H1 (cell line): ENCODE measurements at regions not wholly inside any gene's neighbourhood (a gene's known extent, or its start where the extent isn't known, plus 50 kb on each side); places are given as distances from the start of the nearest gene placed in this dataset.

Experiments used
- CTCF ChIA-PET: fragments of 300-600 bp; sonication (Branson Sonifier 250); formaldehyde crosslinking; loops from one replicate; lab custom pipeline; 2021; ENCODE audit not compliant: partially characterized antibody; lab: Charles Lee
- POLR2A ChIA-PET: fragments of 300-600 bp; sonication (Branson Sonifier 250); formaldehyde crosslinking; loops from one replicate; lab custom pipeline; 2021; ENCODE audit warnings: inconsistent platforms; ENCODE audit not compliant: partially characterized antibody; lab: Charles Lee
- DNase-seq, 2 experiments: peaks; one replicate each; pipeline versions ENCODE4 v3.0.0 to v3.0.0-alpha.2; 2010 to 2022; ENCODE audit warnings: low spot score in 2 of 2, low read depth in 1 of 2, mixed read lengths in 1 of 2
- FAIRE-seq: peaks from 2 replicates; lab custom pipeline; 2011; peaks lifted over from hg19 to GRCh38; lab: Jason Lieb, UNC
- H2AFZ ChIP-seq: 2 replicates; pipeline ENCODE4 v1.8.1; 2012; ENCODE audit warnings: low read length, inconsistent platforms
- H2AK5ac ChIP-seq: 2 replicates; pipeline ENCODE4 v1.6.1; 2013; ENCODE audit warnings: low read depth, low read length
- H2BK120ac ChIP-seq: replicated peaks from 2 replicates; pipeline ENCODE3; 2013; ENCODE audit warnings: low read depth, low read length, inconsistent platforms
- H2BK12ac ChIP-seq: 2 replicates; pipeline ENCODE4 v1.6.1; 2013; ENCODE audit warnings: low read depth, low read length
- H2BK15ac ChIP-seq: 2 replicates; pipeline ENCODE4 v1.6.1; 2013; ENCODE audit warnings: low read length
- H2BK20ac ChIP-seq: 2 replicates; pipeline ENCODE4 v1.6.1; 2013; ENCODE audit warnings: low read length
- H2BK5ac ChIP-seq: 2 replicates; pipeline ENCODE4 v1.6.1; 2013; ENCODE audit warnings: low read depth, low read length
- H3K14ac ChIP-seq: 2 replicates; pipeline ENCODE4 v1.6.1; 2013; ENCODE audit warnings: inconsistent platforms; ENCODE audit not compliant: insufficient read length
- H3K18ac ChIP-seq: 2 replicates; pipeline ENCODE4 v1.6.1; 2013; ENCODE audit warnings: low read length; ENCODE audit errors: extremely low read depth
- H3K23ac ChIP-seq: 2 replicates; pipeline ENCODE4 v1.6.1; 2013; ENCODE audit warnings: inconsistent platforms; ENCODE audit not compliant: insufficient read length
- H3K23me2 ChIP-seq: 2 replicates; pipeline ENCODE4 v1.6.1; 2013; ENCODE audit warnings: low read depth, low read length
- H3K27ac ChIP-seq: 2 replicates; pipeline ENCODE4 v1.6.1; 2011; ENCODE audit warnings: low read depth, low read length, inconsistent platforms
- H3K27me3 ChIP-seq, 4 experiments: replicated peaks in 1 of 4; 1 replicate in 1 of 4; 2 replicates in 3 of 4; pipeline versions ENCODE4 v1.6.1 to v1.8.1; 2011 to 2013; ENCODE audit warnings: low read length in 3 of 4, mild to moderate bottlenecking in 3 of 4, inconsistent platforms in 2 of 4, mixed read lengths in 2 of 4, moderate library complexity in 1 of 4; ENCODE audit not compliant: control insufficient read depth in 3 of 4, insufficient read depth in 3 of 4; ENCODE audit errors: extremely low read depth in 1 of 4
- H3K36me3 ChIP-seq, 4 experiments: 2 replicates each; pipeline versions ENCODE4 v1.6.1 to v1.8.1; 2011 to 2013; ENCODE audit warnings: mild to moderate bottlenecking in 4 of 4, low read length in 3 of 4, moderate library complexity in 2 of 4, control low read depth in 1 of 4, inconsistent platforms in 1 of 4; ENCODE audit not compliant: insufficient read depth in 4 of 4, control insufficient read depth in 2 of 4
- H3K4ac ChIP-seq: replicated peaks from 2 replicates; pipeline ENCODE3; 2013; ENCODE audit warnings: low read length, low read depth, mixed read lengths, inconsistent platforms; ENCODE audit not compliant: insufficient read length
- H3K4me1 ChIP-seq, 4 experiments: replicated peaks in 1 of 4; 1 replicate in 1 of 4; 2 replicates in 3 of 4; pipeline versions ENCODE4 v1.6.1 to v1.8.1; 2011 to 2013; ENCODE audit warnings: low read length in 3 of 4, inconsistent platforms in 2 of 4, mixed read lengths in 1 of 4; ENCODE audit not compliant: insufficient read depth in 4 of 4, control insufficient read depth in 3 of 4
- H3K4me2 ChIP-seq, 2 experiments: 2 replicates each; pipeline versions ENCODE4 v1.6.1 to v1.8.1; 2011 to 2013; ENCODE audit warnings: low read depth in 2 of 2, low read length in 2 of 2, control low read depth in 1 of 2, inconsistent platforms in 1 of 2, mild to moderate bottlenecking in 1 of 2; ENCODE audit not compliant: insufficient read depth in 1 of 2
- H3K4me3 ChIP-seq, 4 experiments: fragments of 200-600, 300-600 bp in 1 of 4; sonication (generic), shearing (Covaris generic), sonication (Bioruptor Twin) in 1 of 4; 2 replicates each; pipeline versions ENCODE4 v1.5.1 to v1.8.1; 2011 to 2016; ENCODE audit warnings: low read length in 4 of 4, low read depth in 3 of 4, control low read depth in 2 of 4, inconsistent platforms in 2 of 4, mild to moderate bottlenecking in 2 of 4, mixed read lengths in 1 of 4, moderate library complexity in 1 of 4; ENCODE audit not compliant: insufficient read depth in 2 of 4; ENCODE audit errors: extremely low read depth in 1 of 4
- H3K56ac ChIP-seq: replicated peaks from 2 replicates; pipeline ENCODE3; 2013; ENCODE audit warnings: low read depth, mild to moderate bottlenecking, mixed read lengths, low read length, inconsistent platforms; ENCODE audit not compliant: insufficient read length
- H3K79me1 ChIP-seq: 2 replicates; pipeline ENCODE4 v1.6.1; 2013; ENCODE audit warnings: low read depth, low read length, control low read depth
- H3K79me2 ChIP-seq, 2 experiments: 2 replicates each; pipeline versions ENCODE4 v1.6.1 to v1.8.1; 2012 to 2013; ENCODE audit warnings: low read length in 2 of 2, mild to moderate bottlenecking in 2 of 2, inconsistent platforms in 1 of 2; ENCODE audit not compliant: insufficient read depth in 2 of 2, control insufficient read depth in 1 of 2
- H3K9ac ChIP-seq, 4 experiments: replicated peaks in 1 of 4; 1 replicate in 1 of 4; 2 replicates in 3 of 4; pipeline versions ENCODE4 v1.6.1 to v1.8.1; 2011 to 2013; ENCODE audit warnings: low read depth in 3 of 4, low read length in 3 of 4, control low read depth in 2 of 4, mild to moderate bottlenecking in 2 of 4, moderate library complexity in 2 of 4, inconsistent platforms in 1 of 4; ENCODE audit errors: extremely low read depth in 1 of 4
- H3K9me3 ChIP-seq, 2 experiments: 2 replicates each; pipeline versions ENCODE4 v1.6.1 to v1.8.1; 2012 to 2013; ENCODE audit warnings: mild to moderate bottlenecking in 2 of 2, moderate library complexity in 2 of 2, control low read depth in 1 of 2, inconsistent platforms in 1 of 2, low read depth in 1 of 2, low read length in 1 of 2, mixed read lengths in 1 of 2; ENCODE audit not compliant: insufficient read depth in 2 of 2
- H4K20me1 ChIP-seq, 2 experiments: replicated peaks in 1 of 2; 2 replicates each; pipeline versions ENCODE3 to v1.8.1; 2011 to 2013; ENCODE audit warnings: inconsistent platforms in 2 of 2, low read length in 2 of 2, mild to moderate bottlenecking in 1 of 2; ENCODE audit not compliant: insufficient read depth in 2 of 2, control insufficient read depth in 1 of 2
- H4K5ac ChIP-seq: 2 replicates; pipeline ENCODE4 v1.6.1; 2013; ENCODE audit warnings: low read length, low read depth, mixed read lengths, inconsistent platforms; ENCODE audit not compliant: insufficient read length
- H4K8ac ChIP-seq: 2 replicates; pipeline ENCODE4 v1.8.0; 2013; ENCODE audit warnings: mild to moderate bottlenecking, moderate library complexity, low read length, inconsistent platforms; ENCODE audit not compliant: insufficient read depth; ENCODE audit errors: extremely low read depth
- H4K91ac ChIP-seq: replicated peaks from 2 replicates; pipeline ENCODE3; 2013; ENCODE audit warnings: low read length, mixed read lengths, inconsistent platforms; ENCODE audit not compliant: insufficient read length
- EP300 ChIP-seq, 2 experiments: IDR thresholded peaks; 1 replicate in 1 of 2; 2 replicates in 1 of 2; pipeline ENCODE4 v1.6.1; 2011 to 2012; ENCODE audit warnings: low read depth in 2 of 2, low read length in 2 of 2, mild to moderate bottlenecking in 2 of 2, borderline replicate concordance in 1 of 2, inconsistent platforms in 1 of 2, moderate library complexity in 1 of 2
- EZH2 ChIP-seq: fragments of 200-600 bp; sonication (generic); IDR thresholded peaks from 2 replicates; pipeline ENCODE4 v1.7.1; 2012; ENCODE audit warnings: low read depth, mild to moderate bottlenecking, moderate library complexity, low read length, inconsistent platforms; ENCODE audit not compliant: severe bottlenecking
- KDM5A ChIP-seq: fragments of 200-600 bp; IDR thresholded peaks from 2 replicates; pipeline ENCODE4 v1.7.1; 2012; ENCODE audit warnings: mild to moderate bottlenecking, low read length, inconsistent platforms, mixed read lengths
- SIN3A ChIP-seq, 2 experiments: IDR thresholded peaks in 1 of 2; conservative IDR thresholded peaks in 1 of 2; 2 replicates each; pipeline ENCODE4 v1.6.1; 2011 to 2012; ENCODE audit warnings: low read length in 2 of 2, improper control_type of control experiment in 1 of 2, low read depth in 1 of 2, mild to moderate bottlenecking in 1 of 2
- SP2 ChIP-seq: IDR thresholded peaks from 2 replicates; pipeline ENCODE4 v1.6.1; 2012; ENCODE audit warnings: mild to moderate bottlenecking, low read length, inconsistent platforms
- WGBS, 2 experiments: shearing (Covaris generic) in 1 of 2; methylation state at CpG; one replicate each; pipeline versions ENCODE4 v1.1.6 to v1.1.7; 2013 to 2015; ENCODE audit warnings: low lambda C conversion rate in 2 of 2, mixed read lengths in 2 of 2, inconsistent platforms in 1 of 2, low coverage in 1 of 2, missing lambda C conversion rate in 1 of 2; ENCODE audit not compliant: insufficient replicate concordance in 2 of 2, insufficient coverage in 1 of 2, insufficient read length in 1 of 2; ENCODE audit errors: extremely low coverage in 1 of 2, missing lambda C conversion rate in 1 of 2; 5-methylcytosine and 5-hydroxymethylcytosine counted together

- Histone ChIP-seq H2BK120ac (no peak overlapping the region), H4K5ac (no peak overlapping the region), H2BK5ac (no peak overlapping the region), H2AFZ (no peak overlapping the region), H3K18ac (no peak overlapping the region), H3K4me2 (no peak overlapping the region), H3K4me3 (no peak overlapping the region), H3K36me3 (no peaks in the 10 kb centered on the region), H3K9ac (no peak overlapping the region), H3K23ac (no peak overlapping the region), H3K27me3 (no peaks in the 10 kb centered on the region), H3K27ac (no peak overlapping the region), H3K4me1 (no peaks in the 10 kb centered on the region), H3K56ac (no peak overlapping the region), H3K14ac (no peak overlapping the region), H3K4ac (no peak overlapping the region), H4K91ac (no peak overlapping the region), H4K20me1 (no peaks in the 10 kb centered on the region), H2AK5ac (no peak overlapping the region), H3K79me1 (no peaks in the 10 kb centered on the region), H2BK15ac (no peak overlapping the region), H2BK12ac (no peak overlapping the region), H3K9me3 (peaks cover 0 to 2% of the 10 kb centered on the region in 2 experiments; a peak in 1 of 4 replicates), H3K79me2 (no peaks in the 10 kb centered on the region), H4K8ac (no peak overlapping the region), H3K23me2 (no peaks in the 10 kb centered on the region), H2BK20ac (no peak overlapping the region)
- DNase-seq (no peak), FAIRE-seq (no peak)
- ChIA-PET POLR2A (no interaction called here), CTCF (no interaction called here)
- TF ChIP-seq KDM5A (no peak), SIN3A (conservative IDR thresholded peaks at IDR 0.05 in 1 of 2, IDR thresholded peaks at IDR 0.05 in 1 of 2; ENCODE audit: low read depth in 1 of 2, low read length in 2 of 2) (no peak), SP2 (no peak), EZH2 (no peak), EP300 (IDR thresholded peaks at IDR 0.05; ENCODE audit: borderline replicate concordance in 1 of 2, low read depth in 2 of 2, low read length in 2 of 2) (no peak)
- WGBS, 2 experiments, result 88% methylated on average over 1 of the region's 1 CpG; no CpG with 5 or more reads in 1 of the 2 experiments
Measured at GRCh38 chr1:177686933-177687332, 282.9 kb downstream of the SEC16B start.
